ENCODE measurements at regions not wholly inside any gene's neighbourhood (a gene's known extent, or its start where the extent isn't known, plus 50 kb on each side); places are given as distances from the start of the nearest gene placed in this dataset.

- Mint-ChIP-seq H3K4me1 (ENCODE audit: low read depth, unreplicated experiment) (no peaks in the 10 kb centered on the region), H3K27ac (ENCODE audit: unreplicated experiment) (no peak overlapping the region), H3K4me3 (ENCODE audit: unreplicated experiment) (no peak overlapping the region), H3K9me3 (ENCODE audit: unreplicated experiment) (no peaks in the 10 kb centered on the region), H3K27me3 (ENCODE audit: insufficient read depth, unreplicated experiment) (peaks cover 15% of the 10 kb centered on the region), H3K36me3 (ENCODE audit: insufficient read depth, unreplicated experiment) (no peaks in the 10 kb centered on the region)
- Histone ChIP-seq H3K4me1 (no peaks in the 10 kb centered on the region), H3K27me3 (replicated peaks; ENCODE audit: control insufficient read depth, insufficient read depth, low read length) (peaks cover 1% of the 10 kb centered on the region; the same call in 1 of the 2 replicates), H3K4me3 (ENCODE audit: low read depth, low read length) (no peak overlapping the region), H3K36me3 (ENCODE audit: control insufficient read depth, insufficient read depth, low read length) (no peaks in the 10 kb centered on the region), H3K9me3 (no peaks in the 10 kb centered on the region)
- intact Hi-C loops (cut with micrococcal nuclease; ENCODE audit: unreplicated experiment): loop anchor here (1.0 to 5.0 kb wide), 4 partner anchors 47 to 389 kb away; partner anchors contain the start of gene KALRN
- TF ChIP-seq CTCF (IDR thresholded peaks at IDR 0.05; ENCODE audit: insufficient read depth in 1 of 2, low read depth in 1 of 2, low read length in 1 of 2, severe bottlenecking in 1 of 2, unreplicated experiment in 1 of 2): no peak
- BruUV-seq (replicated peaks): no TSS peak
- ChIA-PET CTCF (interaction anchor here (1.1 to 2.5 kb wide), 2 partner anchors 47 to 64 kb away, joined by 3 to 7 read pairs; partner anchors contain the start of gene KALRN), POLR2A (no interaction called here)
- no peak for DNase-seq
Measured at GRCh38 chr3:124079912-124080276, 88.0 kb upstream of the ROPN1 start.

GRCh38 chr3:124082343-124082742, 90.4 kb upstream of the ROPN1 start:
- CTCF ChIA-PET: interaction anchor here (1.1 kb wide), 1 partner anchor 49 kb away, joined by 3 read pairs; the partner anchor contains the start of gene KALRN
- H3K4me1 ChIP-seq: no peaks in the 10 kb centered on the region
- Mint-ChIP-seq H3K9me3 (ENCODE audit: unreplicated experiment) (no peaks in the 10 kb centered on the region), H3K4me1 (ENCODE audit: low read depth, unreplicated experiment) (no peaks in the 10 kb centered on the region), H3K27me3 (ENCODE audit: insufficient read depth, unreplicated experiment) (peaks cover 24% of the 10 kb centered on the region), H3K4me3 (ENCODE audit: unreplicated experiment) (no peak overlapping the region), H3K27ac (ENCODE audit: unreplicated experiment) (no peak overlapping the region), H3K36me3 (ENCODE audit: insufficient read depth, unreplicated experiment) (no peaks in the 10 kb centered on the region)
- H3K4me3 ChIP-seq (ENCODE audit: low read depth, low read length): no peak overlapping the region
- no peaks in the 10 kb centered on the region for H3K9me3 ChIP-seq
- H3K36me3 ChIP-seq (ENCODE audit: control insufficient read depth, insufficient read depth, low read length): no peaks in the 10 kb centered on the region
- no TSS peak for BruUV-seq (replicated peaks)
- H3K27me3 ChIP-seq (replicated peaks; ENCODE audit: control insufficient read depth, insufficient read depth, low read length): peaks cover 1% of the 10 kb centered on the region; the same call in 1 of the 2 replicates
- POLR2A ChIA-PET: no interaction called here
- DNase-seq: no peak
- intact Hi-C loops (cut with micrococcal nuclease; ENCODE audit: unreplicated experiment): no loop called here
- no peak for TF ChIP-seq CTCF (IDR thresholded peaks at IDR 0.05; ENCODE audit: insufficient read depth in 1 of 2, low read depth in 1 of 2, low read length in 1 of 2, severe bottlenecking in 1 of 2, unreplicated experiment in 1 of 2)

- intact Hi-C loops (cut with micrococcal nuclease; ENCODE audit: unreplicated experiment): no loop called here
- Mint-ChIP-seq H3K9me3 (ENCODE audit: unreplicated experiment) (no peaks in the 10 kb centered on the region), H3K36me3 (ENCODE audit: insufficient read depth, unreplicated experiment) (no peaks in the 10 kb centered on the region), H3K27me3 (ENCODE audit: insufficient read depth, unreplicated experiment) (peaks cover 17% of the 10 kb centered on the region), H3K4me3 (ENCODE audit: unreplicated experiment) (no peak overlapping the region), H3K27ac (ENCODE audit: unreplicated experiment) (no peak overlapping the region), H3K4me1 (ENCODE audit: low read depth, unreplicated experiment) (no peaks in the 10 kb centered on the region)
- H3K27me3 ChIP-seq (replicated peaks; ENCODE audit: control insufficient read depth, insufficient read depth, low read length): no peaks in the 10 kb centered on the region
- H3K4me3 ChIP-seq (ENCODE audit: low read depth, low read length): no peak overlapping the region
- H3K9me3 ChIP-seq: no peaks in the 10 kb centered on the region
- no peaks in the 10 kb centered on the region for H3K4me1 ChIP-seq
- ChIA-PET CTCF (no interaction called here), POLR2A (no interaction called here)
- no peaks in the 10 kb centered on the region for H3K36me3 ChIP-seq (ENCODE audit: control insufficient read depth, insufficient read depth, low read length)
- DNase-seq: no peak
- BruUV-seq (replicated peaks): no TSS peak
- TF ChIP-seq CTCF (IDR thresholded peaks at IDR 0.05; ENCODE audit: insufficient read depth in 1 of 2, low read depth in 1 of 2, low read length in 1 of 2, severe bottlenecking in 1 of 2, unreplicated experiment in 1 of 2): no peak
Measured at GRCh38 chr3:124084022-124084881, 92.3 kb upstream of the ROPN1 start.
